OCI-LY1 (cell line): ENCODE measurements at regions not wholly inside any gene's neighbourhood (a gene's known extent, or its start where the extent isn't known, plus 50 kb on each side); places are given as distances from the start of the nearest gene placed in this dataset.

Source experiments
- H2AFZ ChIP-seq: fragments of 200-600 bp; sonication (generic), shearing (Covaris generic); 2 replicates; pipeline ENCODE4 v1.6.0; 2014; ENCODE audit warnings: antibody characterized with exemption, mild to moderate bottlenecking, low read length
- H3F3A ChIP-seq: fragments of 200-600 bp; sonication (generic), shearing (Covaris generic); 2 replicates; pipeline ENCODE4 v1.6.0; 2014; ENCODE audit warnings: mild to moderate bottlenecking, antibody characterized with exemption, low read length, moderate library complexity; ENCODE audit not compliant: insufficient read depth
- H3K27ac ChIP-seq: fragments of 200-600 bp; sonication (generic); 2 replicates; pipeline ENCODE4 v1.5.1; 2014; ENCODE audit warnings: low read length, mixed run types, mild to moderate bottlenecking, low read depth; ENCODE audit not compliant: poor library complexity, severe bottlenecking
- H3K27me3 ChIP-seq: fragments of 200-600 bp; sonication (generic); 2 replicates; pipeline ENCODE4 v1.6.0; 2014; ENCODE audit warnings: antibody characterized with exemption, mild to moderate bottlenecking, low read length, moderate library complexity; ENCODE audit not compliant: insufficient read depth
- H3K36me3 ChIP-seq: fragments of 200-600 bp; sonication (generic); 2 replicates; pipeline ENCODE4 v1.6.1; 2014; ENCODE audit warnings: mild to moderate bottlenecking, antibody characterized with exemption, low read length, moderate library complexity, mixed read lengths; ENCODE audit not compliant: insufficient read depth
- H3K4me1 ChIP-seq: fragments of 200-600 bp; sonication (generic); 2 replicates; pipeline ENCODE4 v1.5.1; 2014; ENCODE audit warnings: mild to moderate bottlenecking, low read length, moderate library complexity; ENCODE audit not compliant: insufficient read depth, severe bottlenecking
- H3K4me2 ChIP-seq: fragments of 200-600 bp; sonication (generic), shearing (Covaris generic); 2 replicates; pipeline ENCODE4 v1.6.1; 2014; ENCODE audit warnings: low read length
- H3K4me3 ChIP-seq: fragments of 200-600 bp; sonication (generic); 2 replicates; pipeline ENCODE4 v1.5.1; 2014; ENCODE audit warnings: low read length, low read depth, mild to moderate bottlenecking, mixed read lengths; ENCODE audit not compliant: poor library complexity, severe bottlenecking
- H3K79me2 ChIP-seq: fragments of 200-600 bp; shearing (Covaris generic); 2 replicates; pipeline ENCODE4 v1.6.1; 2016; ENCODE audit warnings: mixed run types, low read length, mixed read lengths; ENCODE audit not compliant: insufficient read depth
- H3K9ac ChIP-seq: fragments of 200-600 bp; sonication (generic), shearing (Covaris generic); 2 replicates; pipeline ENCODE4 v1.6.1; 2014; ENCODE audit warnings: mild to moderate bottlenecking, low read length, mixed read lengths
- H3K9me2 ChIP-seq: fragments of 200-600 bp; sonication (generic), shearing (Covaris generic); 2 replicates; pipeline ENCODE4 v1.6.1; 2014; ENCODE audit warnings: low read depth, mild to moderate bottlenecking, low read length, mixed read lengths
- H3K9me3 ChIP-seq: fragments of 200-600 bp; shearing (Covaris generic); 2 replicates; pipeline ENCODE4 v1.6.1; 2014; ENCODE audit warnings: low read length, mixed read lengths
- H4K20me1 ChIP-seq: fragments of 200-600 bp; sonication (generic), shearing (Covaris generic); 2 replicates; pipeline ENCODE4 v1.6.0; 2016; ENCODE audit warnings: mild to moderate bottlenecking, low read length; ENCODE audit not compliant: insufficient read depth
- CTCF ChIP-seq: fragments of 200-600 bp; sonication (generic), shearing (Covaris generic); IDR thresholded peaks from 2 replicates; pipeline ENCODE4 v1.5.1; 2017; ENCODE audit warnings: mild to moderate bottlenecking, antibody characterized with exemption, low read length, moderate library complexity, mixed read lengths
- EZH2 ChIP-seq: fragments of 200-600 bp; sonication (generic), shearing (Covaris generic); IDR thresholded peaks from 2 replicates; pipeline ENCODE4 v1.8.0; 2017; ENCODE audit warnings: borderline replicate concordance, mixed run types, mild to moderate bottlenecking, antibody characterized with exemption, low read length, moderate library complexity, mixed read lengths

- H3K27me3 ChIP-seq: no peaks in the 10 kb centered on the region
- H3K4me3 ChIP-seq: no peak overlapping the region
- no peak overlapping the region for H3K27ac ChIP-seq
- no peaks in the 10 kb centered on the region for H3K9me3 ChIP-seq
- no peaks in the 10 kb centered on the region for H3K4me1 ChIP-seq
- H2AFZ ChIP-seq: no peak overlapping the region
- H3K9ac ChIP-seq: no peak overlapping the region
- no peaks in the 10 kb centered on the region for H4K20me1 ChIP-seq
- TF ChIP-seq CTCF: no peak
- no peak for TF ChIP-seq EZH2
- H3K9me2 ChIP-seq: no peaks in the 10 kb centered on the region
- no peak overlapping the region for H3K4me2 ChIP-seq
- H3F3A ChIP-seq: no peaks in the 10 kb centered on the region
- no peaks in the 10 kb centered on the region for H3K79me2 ChIP-seq
- no peaks in the 10 kb centered on the region for H3K36me3 ChIP-seq
Observed at GRCh38 chr2:3968736-3969135, 265.4 kb downstream of the DCDC2C start.

- Histone ChIP-seq H3K27me3 (no peaks in the 10 kb centered on the region), H4K20me1 (no peaks in the 10 kb centered on the region), H3K4me3 (no peak overlapping the region), H3K27ac (no peak overlapping the region), H2AFZ (no peak overlapping the region), H3F3A (no peaks in the 10 kb centered on the region), H3K4me2 (no peak overlapping the region), H3K9me2 (no peaks in the 10 kb centered on the region), H3K36me3 (no peaks in the 10 kb centered on the region), H3K4me1 (no peaks in the 10 kb centered on the region), H3K79me2 (no peaks in the 10 kb centered on the region), H3K9ac (no peak overlapping the region), H3K9me3 (no peaks in the 10 kb centered on the region)
- TF ChIP-seq EZH2: no peak
- TF ChIP-seq CTCF: no peak
Observed at GRCh38 chr2:3970791-3971651, 267.6 kb downstream of the DCDC2C start.

GRCh38 chr2:3971652-3972192 is 268.3 kb downstream of the DCDC2C start:
- no peaks in the 10 kb centered on the region for H3K27me3 ChIP-seq
- no peaks in the 10 kb centered on the region for H3F3A ChIP-seq

More at GRCh38 chr2:3971652-3972192, 268.3 kb downstream of the DCDC2C start:
- H3K9ac ChIP-seq: no peak overlapping the region
- no peak overlapping the region for H3K27ac ChIP-seq
- no peak overlapping the region for H2AFZ ChIP-seq
- H3K9me2 ChIP-seq: no peaks in the 10 kb centered on the region
- no peaks in the 10 kb centered on the region for H3K36me3 ChIP-seq
- no peak overlapping the region for H3K4me3 ChIP-seq
- H3K79me2 ChIP-seq: no peaks in the 10 kb centered on the region
- no peaks in the 10 kb centered on the region for H4K20me1 ChIP-seq
- TF ChIP-seq EZH2 (no peak), CTCF (no peak)
- no peaks in the 10 kb centered on the region for H3K9me3 ChIP-seq
- H3K4me1 ChIP-seq: no peaks in the 10 kb centered on the region
- H3K4me2 ChIP-seq: no peak overlapping the region
